Vagina (tissue), 2 donors: ENCODE measurements at regions not wholly inside any gene's neighbourhood (a gene's known extent, or its start where the extent isn't known, plus 50 kb on each side); places are given as distances from the start of the nearest gene placed in this dataset.

Experiments used
- DNase-seq, 2 donors: peaks; one replicate each; pipeline ENCODE4 v3.0.0-alpha.2; 2017; ENCODE audit errors: extremely low spot score in 2 of 2
- H3K27ac ChIP-seq: fragments of 200-600 bp; sonication (generic); one replicate; pipeline ENCODE4 v1.5.1; 2019
- H3K27me3 ChIP-seq: fragments of 200-600 bp; sonication (generic); one replicate; pipeline ENCODE4 v1.5.1; 2019
- H3K36me3 ChIP-seq, 2 donors: fragments of 200-600 bp; sonication (generic); one replicate each; pipeline ENCODE4 v1.5.1; 2017 to 2019
- H3K4me1 ChIP-seq: fragments of 200-600 bp; sonication (generic); one replicate; pipeline ENCODE4 v1.5.1; 2019
- H3K4me3 ChIP-seq, 2 donors: fragments of 200-600 bp; sonication (generic); 1 replicate in 1 of 2; 2 replicates in 1 of 2; pipeline ENCODE4 v1.5.1; 2016 to 2019
- H3K9me3 ChIP-seq: fragments of 200-600 bp; sonication (generic); one replicate; pipeline ENCODE4 v1.5.1; 2019
- POLR2A ChIP-seq, 2 donors: fragments of 450-650 bp; IDR thresholded peaks; one replicate each; pipeline ENCODE4 v1.6.1; 2017; ENCODE audit warnings: antibody characterized with exemption in 2 of 2, mild to moderate bottlenecking in 2 of 2, moderate library complexity in 2 of 2
- POLR2AphosphoS5 ChIP-seq, 2 donors: sonication (generic); formaldehyde crosslinking; IDR thresholded peaks; one replicate each; pipeline ENCODE4 v1.9.0; 2017; ENCODE audit warnings: antibody characterized with exemption in 2 of 2, mild to moderate bottlenecking in 2 of 2, low read depth in 1 of 2; ENCODE audit not compliant: insufficient read depth in 1 of 2
- intact Hi-C: fragments of 100-400 bp; cut with DNase I; formaldehyde crosslinking; loops from one replicate; pipeline ENCODE4 v1.15.1; 2023
- TF ChIP-seq, protein P1 (sequence below), 3 experiments: fragments of 450-650 bp in 2 of 3; fragments of 200-600 bp in 1 of 3; sonication (generic) in 1 of 3; IDR thresholded peaks; one replicate each; pipeline ENCODE4 v1.5.1; 2017 to 2019; ENCODE audit warnings: antibody characterized with exemption in 3 of 3, mild to moderate bottlenecking in 2 of 3, moderate library complexity in 2 of 3

DNA sequence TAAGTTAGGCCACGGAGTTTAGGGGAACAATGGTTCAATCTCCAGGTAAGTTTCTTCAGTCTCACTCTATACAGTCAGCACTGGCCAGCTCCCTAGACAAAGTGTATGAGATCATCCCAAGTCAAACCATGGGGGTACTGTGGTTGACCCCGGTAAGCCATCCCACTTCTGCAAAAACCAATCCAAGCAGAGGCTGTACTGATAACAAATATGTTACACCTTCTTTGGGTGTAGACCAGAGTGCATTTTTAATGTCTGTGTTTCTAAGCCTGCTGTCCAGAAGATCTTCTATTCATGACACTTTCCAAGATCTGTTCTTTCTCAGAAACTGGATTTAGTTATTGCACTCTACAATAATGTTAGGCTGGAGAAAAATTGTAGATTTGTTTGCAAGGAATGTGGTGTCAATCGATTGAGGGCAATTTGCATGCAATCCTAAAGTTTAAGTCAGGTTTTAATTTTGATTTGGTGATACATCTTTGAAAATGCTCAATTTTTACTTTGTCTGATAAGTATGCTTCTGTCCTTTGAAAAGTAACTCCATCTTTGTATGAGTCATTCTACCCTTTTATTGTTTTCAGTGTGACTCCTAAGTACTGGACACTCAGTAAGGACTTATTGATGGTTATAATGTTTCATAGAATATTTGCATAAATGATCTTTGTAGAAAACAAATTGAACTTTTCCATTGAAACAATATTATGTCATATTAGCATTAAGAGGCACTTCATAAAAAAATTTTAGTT is 152.4 kb downstream of the HLX start:
- Histone ChIP-seq H3K36me3 (no peaks in the 10 kb centered on the region), H3K27ac (no peak overlapping the region), H3K9me3 (no peaks in the 10 kb centered on the region), H3K27me3 (no peaks in the 10 kb centered on the region), H3K4me1 (peaks cover 17% of the 10 kb centered on the region), H3K4me3 (no peak overlapping the region)
- no peak for TF ChIP-seq POLR2A (IDR thresholded peaks at IDR 0.05)
- no peak for TF ChIP-seq POLR2AphosphoS5 (IDR thresholded peaks at IDR 0.05; ENCODE audit: insufficient read depth in 1 of 2, low read depth in 1 of 2)
- TF ChIP-seq, protein P1, sequence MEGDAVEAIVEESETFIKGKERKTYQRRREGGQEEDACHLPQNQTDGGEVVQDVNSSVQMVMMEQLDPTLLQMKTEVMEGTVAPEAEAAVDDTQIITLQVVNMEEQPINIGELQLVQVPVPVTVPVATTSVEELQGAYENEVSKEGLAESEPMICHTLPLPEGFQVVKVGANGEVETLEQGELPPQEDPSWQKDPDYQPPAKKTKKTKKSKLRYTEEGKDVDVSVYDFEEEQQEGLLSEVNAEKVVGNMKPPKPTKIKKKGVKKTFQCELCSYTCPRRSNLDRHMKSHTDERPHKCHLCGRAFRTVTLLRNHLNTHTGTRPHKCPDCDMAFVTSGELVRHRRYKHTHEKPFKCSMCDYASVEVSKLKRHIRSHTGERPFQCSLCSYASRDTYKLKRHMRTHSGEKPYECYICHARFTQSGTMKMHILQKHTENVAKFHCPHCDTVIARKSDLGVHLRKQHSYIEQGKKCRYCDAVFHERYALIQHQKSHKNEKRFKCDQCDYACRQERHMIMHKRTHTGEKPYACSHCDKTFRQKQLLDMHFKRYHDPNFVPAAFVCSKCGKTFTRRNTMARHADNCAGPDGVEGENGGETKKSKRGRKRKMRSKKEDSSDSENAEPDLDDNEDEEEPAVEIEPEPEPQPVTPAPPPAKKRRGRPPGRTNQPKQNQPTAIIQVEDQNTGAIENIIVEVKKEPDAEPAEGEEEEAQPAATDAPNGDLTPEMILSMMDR (IDR thresholded peaks at IDR 0.05) = no peak
- no peak for DNase-seq
- intact Hi-C loops = loop anchor here (5.0 kb wide), 1 partner anchor 149 kb away; no protein-coding TSS in a partner anchor

DNA sequence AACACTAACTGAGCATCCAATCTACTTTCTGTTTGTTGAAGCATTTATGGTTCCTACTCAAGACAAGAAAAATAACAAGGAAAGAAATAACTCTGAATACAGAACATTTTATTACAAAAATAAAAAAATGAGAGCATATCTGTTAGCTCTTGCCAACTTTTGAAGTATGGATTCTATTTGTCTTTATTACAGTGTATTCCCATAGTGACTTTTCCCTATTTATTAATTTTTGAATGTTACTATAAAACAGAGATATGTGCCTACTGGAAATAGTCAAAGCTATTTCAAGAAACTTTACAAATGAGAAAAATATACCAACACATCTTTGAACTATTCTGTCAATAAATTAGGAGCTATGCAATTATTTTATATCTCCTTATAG is 153.0 kb downstream of the HLX start:
- Histone ChIP-seq H3K27ac (no peak overlapping the region), H3K4me3 (no peak overlapping the region), H3K4me1 (peaks cover 17% of the 10 kb centered on the region), H3K27me3 (no peaks in the 10 kb centered on the region), H3K36me3 (no peaks in the 10 kb centered on the region), H3K9me3 (no peaks in the 10 kb centered on the region)
- DNase-seq = no peak
- TF ChIP-seq POLR2A (IDR thresholded peaks at IDR 0.05) (no peak), POLR2AphosphoS5 (IDR thresholded peaks at IDR 0.05; ENCODE audit: insufficient read depth in 1 of 2, low read depth in 1 of 2) (no peak)
- TF ChIP-seq, protein P1 (IDR thresholded peaks at IDR 0.05) = no peak
- intact Hi-C loops = loop anchor here (5.0 kb wide), 1 partner anchor 150 kb away; no protein-coding TSS in a partner anchor

DNA sequence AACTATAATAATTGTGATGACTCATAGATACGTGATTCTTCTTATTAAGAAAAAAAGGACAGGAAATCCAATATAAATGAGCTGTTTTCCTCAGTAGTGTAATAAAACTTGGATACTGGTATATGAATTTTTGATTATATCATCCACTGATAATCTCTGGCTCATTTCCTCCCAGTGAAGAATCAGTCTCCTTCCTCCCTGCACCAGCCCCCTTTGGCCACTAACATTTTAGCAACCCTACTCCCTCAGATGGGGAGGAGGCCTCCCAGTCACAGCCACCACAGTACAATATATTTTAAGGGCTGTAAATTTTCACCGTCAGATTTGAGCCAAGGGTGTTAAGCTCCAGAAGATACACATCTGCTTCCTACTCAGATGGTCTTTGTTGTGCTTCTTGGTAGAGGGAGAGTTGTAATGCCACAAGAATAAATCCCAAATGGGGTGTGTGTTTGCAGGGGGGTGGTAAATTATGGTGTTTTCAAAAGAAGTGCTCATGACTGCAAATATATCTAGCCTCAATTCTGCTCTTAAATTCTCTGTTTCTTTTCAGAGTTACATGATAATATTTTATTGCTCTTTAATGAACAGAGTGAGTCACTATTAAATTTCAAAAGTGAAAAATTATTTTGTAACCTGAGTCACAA is 153.5 kb downstream of the HLX start:
- Histone ChIP-seq H3K36me3 (no peaks in the 10 kb centered on the region), H3K4me3 (no peak overlapping the region), H3K27ac (no peak overlapping the region), H3K9me3 (no peaks in the 10 kb centered on the region), H3K27me3 (no peaks in the 10 kb centered on the region), H3K4me1 (peaks cover 17% of the 10 kb centered on the region)
- TF ChIP-seq, protein P1 (IDR thresholded peaks at IDR 0.05) = no peak
- TF ChIP-seq POLR2AphosphoS5 (IDR thresholded peaks at IDR 0.05; ENCODE audit: insufficient read depth in 1 of 2, low read depth in 1 of 2) = no peak
- no peak for TF ChIP-seq POLR2A (IDR thresholded peaks at IDR 0.05)
- DNase-seq = no peak
- intact Hi-C loops = loop anchor here (5.0 kb wide), 1 partner anchor 150 kb away; no protein-coding TSS in a partner anchor

DNA sequence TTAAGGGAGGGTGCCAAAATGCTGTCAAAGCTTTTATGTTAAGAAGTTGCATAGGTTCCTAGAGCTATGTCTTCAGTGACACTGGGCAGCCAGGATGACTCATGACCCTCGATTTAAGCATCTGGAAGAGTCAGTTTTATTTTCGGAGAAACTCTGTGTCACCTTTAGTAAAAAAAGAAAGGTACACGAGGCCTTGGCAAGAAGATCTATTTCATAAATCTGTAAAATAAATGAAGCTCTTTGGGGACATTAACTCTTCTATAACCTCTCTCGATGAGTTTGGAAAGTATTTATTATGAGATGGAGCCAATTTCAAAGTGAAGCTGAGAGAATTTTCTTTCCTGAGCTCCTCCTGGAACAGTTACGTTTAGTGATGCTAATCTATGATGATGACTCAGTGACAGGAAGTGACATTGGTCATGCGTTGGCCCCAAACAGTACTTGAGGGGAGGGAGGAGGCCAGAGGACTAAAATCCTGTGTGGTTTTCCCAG is 156.5 kb downstream of the HLX start:
- intact Hi-C loops = no loop called here
- H3K4me1 ChIP-seq = peaks cover 9% of the 10 kb centered on the region
- no peak for TF ChIP-seq POLR2A (IDR thresholded peaks at IDR 0.05)
- TF ChIP-seq, protein P1 (IDR thresholded peaks at IDR 0.05) = no peak
- no peak for TF ChIP-seq POLR2AphosphoS5 (IDR thresholded peaks at IDR 0.05; ENCODE audit: insufficient read depth in 1 of 2, low read depth in 1 of 2)

DNA sequence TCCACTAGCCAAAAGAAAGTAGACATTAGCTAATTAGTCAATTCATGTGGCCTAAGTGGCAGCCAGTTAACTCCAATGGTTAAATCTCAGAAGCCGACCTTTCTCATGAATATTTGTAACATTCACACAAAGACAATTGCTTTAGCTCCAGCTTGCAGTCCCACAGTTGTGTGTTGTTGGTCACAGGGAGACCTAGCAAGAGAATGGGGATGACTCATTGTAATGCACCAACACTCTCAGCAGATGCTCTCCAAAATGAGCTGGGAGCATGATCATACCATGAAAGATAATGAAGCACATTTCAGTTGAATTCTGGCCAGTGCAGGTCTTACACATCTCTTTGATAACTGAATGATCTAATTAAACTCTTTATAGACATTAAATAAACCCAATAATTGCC is 160.4 kb downstream of the HLX start:
- Histone ChIP-seq H3K36me3 (no peaks in the 10 kb centered on the region), H3K27me3 (no peaks in the 10 kb centered on the region), H3K9me3 (no peaks in the 10 kb centered on the region), H3K4me3 (no peak overlapping the region), H3K4me1 (no peaks in the 10 kb centered on the region), H3K27ac (no peak overlapping the region)
- no peak for DNase-seq
- intact Hi-C loops = no loop called here
- TF ChIP-seq, protein P1 (IDR thresholded peaks at IDR 0.05) = no peak
- TF ChIP-seq POLR2A (IDR thresholded peaks at IDR 0.05) = no peak
- TF ChIP-seq POLR2AphosphoS5 (IDR thresholded peaks at IDR 0.05; ENCODE audit: insufficient read depth in 1 of 2, low read depth in 1 of 2) = no peak

More for the DNA sequence above, 156.5 kb downstream of the HLX start:
- H3K4me3 ChIP-seq = no peak overlapping the region
- H3K27ac ChIP-seq = no peak overlapping the region
- H3K9me3 ChIP-seq = no peaks in the 10 kb centered on the region
- H3K36me3 ChIP-seq = no peaks in the 10 kb centered on the region
- no peak for DNase-seq
- H3K27me3 ChIP-seq = no peaks in the 10 kb centered on the region
